ENCODE measurements at regions not wholly inside any gene's neighbourhood (a gene's known extent, or its start where the extent isn't known, plus 50 kb on each side); places are given as distances from the start of the nearest gene placed in this dataset.

GRCh38 chr5:4941957-4942830, 197.9 kb upstream of the ADAMTS16 start:
- TF ChIP-seq CTCF (conservative IDR thresholded peaks at IDR 0.05; ENCODE audit: low read length) = peak; percentile 94
- TF ChIP-seq EZH2phosphoT487 (IDR thresholded peaks at IDR 0.05; ENCODE audit: borderline replicate concordance, low read depth, low read length) = no peak

Data from OCI-LY7 (cell line).